ENCODE measurements at regions not wholly inside any gene's neighbourhood (a gene's known extent, or its start where the extent isn't known, plus 50 kb on each side); places are given as distances from the start of the nearest gene placed in this dataset.
"Not testable (repeated sequence)": the region's sequence is repeated elsewhere in the genome, so short reads cannot be mapped to it uniquely, and the experiment has no call there.

DNA sequence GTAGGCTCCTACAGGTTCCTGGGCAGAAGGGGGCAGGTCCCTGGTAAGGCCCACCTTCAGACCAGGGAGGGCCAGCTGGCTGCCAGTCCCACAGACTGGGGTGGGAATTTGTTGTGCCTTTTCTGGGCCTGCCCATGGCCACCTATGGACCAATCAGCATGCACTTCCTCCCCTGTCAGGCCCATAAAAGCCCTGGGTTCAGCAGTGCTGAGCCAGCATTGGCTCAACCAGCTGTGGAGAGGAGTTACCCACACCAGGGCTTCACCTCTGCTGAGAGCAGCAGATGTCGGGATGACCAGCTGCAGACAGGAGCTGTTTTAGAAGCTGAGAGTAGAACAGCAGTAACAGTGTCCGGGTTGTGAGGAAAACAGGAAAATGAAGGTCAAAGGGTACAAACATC is 373.4 kb upstream of the ACO1 start:
- no peak for DNase-seq

DNA sequence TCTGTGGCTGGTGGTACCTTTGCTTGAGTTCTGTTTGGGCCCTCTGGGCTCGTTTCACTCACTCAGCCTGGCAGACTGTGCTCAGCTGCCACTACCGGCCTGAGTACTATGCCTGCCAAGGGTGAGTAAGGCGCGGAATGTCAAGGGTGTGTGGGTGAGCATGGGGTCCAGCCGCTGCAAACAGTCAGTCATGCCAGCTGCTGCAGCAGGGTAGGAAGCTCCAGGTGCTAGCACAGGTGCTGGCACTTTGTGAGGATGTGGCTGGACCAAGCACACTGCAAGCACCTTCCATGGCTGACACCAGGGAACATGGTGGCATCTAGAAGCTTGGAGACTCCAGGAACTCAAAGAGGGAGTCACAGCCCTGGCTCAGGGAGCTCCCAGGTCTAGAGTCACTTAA is 368.6 kb upstream of the ACO1 start:
- DNase-seq: no peak

DNA sequence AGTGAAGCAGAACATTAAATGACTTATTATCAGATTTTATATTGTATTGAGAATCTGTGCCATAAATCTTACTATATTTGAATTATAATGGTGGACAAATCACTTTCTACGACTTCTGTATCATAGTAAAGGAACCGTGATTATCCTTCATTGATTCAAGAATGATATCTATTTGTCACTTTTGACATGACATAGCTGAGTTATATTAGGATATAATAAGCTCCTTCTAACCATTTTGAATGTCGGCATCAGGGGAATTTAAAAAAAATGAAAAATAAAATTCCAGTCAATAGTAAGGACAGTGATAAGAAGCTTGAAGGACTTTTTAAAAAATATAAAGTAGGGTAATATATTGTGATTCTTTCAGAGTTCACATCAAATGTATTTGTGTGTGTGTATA is 338.9 kb upstream of the ACO1 start:
- DNase-seq: no peak

DNA sequence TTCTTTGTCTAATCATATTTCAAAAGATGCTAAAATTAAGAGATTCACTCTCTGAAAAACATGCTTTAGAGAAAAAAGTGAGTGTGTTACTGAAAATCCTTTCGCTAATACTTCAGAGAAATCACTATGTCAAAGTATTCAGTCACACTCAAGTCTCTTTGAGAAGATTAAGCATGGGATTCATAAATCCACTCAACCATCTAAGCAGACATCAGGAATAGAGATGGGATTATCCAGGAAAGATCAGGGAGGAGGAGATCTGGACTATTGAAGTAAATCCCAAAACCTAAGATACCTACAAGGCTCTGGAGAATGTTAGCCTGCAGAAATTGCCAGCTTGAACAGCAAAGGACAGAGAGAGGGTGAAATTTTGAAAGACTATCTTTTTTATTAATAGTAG is 317.2 kb upstream of the ACO1 start:
- DNase-seq: no peak

DNA sequence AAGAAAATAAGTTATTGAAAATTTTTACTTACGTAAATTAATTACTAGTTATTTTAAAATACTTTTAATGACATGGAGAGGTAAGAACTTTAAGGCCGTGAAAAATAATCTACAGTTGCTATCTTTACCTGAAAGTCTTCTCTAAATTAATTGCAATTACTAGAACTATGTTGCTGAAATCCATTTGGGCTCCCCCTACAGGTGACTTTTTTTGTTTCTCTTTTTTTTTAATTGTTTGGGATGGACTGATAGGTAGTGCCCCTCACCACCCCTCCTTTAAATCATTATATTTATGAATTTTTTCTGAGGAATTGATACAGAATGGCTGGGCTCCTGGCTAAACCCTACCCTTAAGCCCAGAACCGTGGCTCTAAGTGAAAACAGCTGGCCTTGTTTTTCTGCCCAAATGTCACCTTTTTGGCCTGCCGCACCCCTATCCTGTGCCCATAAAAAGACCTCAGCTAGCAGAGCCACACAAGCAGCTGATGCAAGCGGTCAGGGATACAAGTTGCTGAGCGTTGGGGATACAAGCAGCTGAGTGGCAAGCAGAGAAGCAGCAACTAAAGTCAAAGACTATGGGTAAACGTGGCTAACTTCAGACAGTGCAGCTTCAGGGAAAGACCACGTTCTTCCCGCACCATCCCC is 315.2 kb upstream of the ACO1 start:
- DNase-seq: no peak

DNA sequence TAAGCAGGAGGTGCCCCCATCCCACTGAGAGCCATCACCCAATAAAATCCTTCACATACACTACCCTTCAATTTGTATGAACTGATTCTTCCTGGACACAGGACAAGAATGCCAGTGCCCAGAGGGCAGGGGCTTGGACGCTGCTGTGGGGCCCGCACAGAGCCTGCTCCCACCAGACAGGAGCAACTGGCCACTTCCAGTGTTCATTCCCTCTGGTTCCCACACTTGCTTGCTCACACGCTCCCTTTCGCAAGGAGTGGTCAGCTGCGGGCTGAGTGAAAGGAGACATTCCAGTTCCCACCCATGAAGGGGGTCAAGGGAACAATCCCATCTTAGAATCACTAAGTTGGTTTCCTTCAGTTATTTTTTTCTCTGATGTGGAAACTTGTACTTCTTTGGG is 314.5 kb upstream of the ACO1 start:
- DNase-seq: no peak

DNA sequence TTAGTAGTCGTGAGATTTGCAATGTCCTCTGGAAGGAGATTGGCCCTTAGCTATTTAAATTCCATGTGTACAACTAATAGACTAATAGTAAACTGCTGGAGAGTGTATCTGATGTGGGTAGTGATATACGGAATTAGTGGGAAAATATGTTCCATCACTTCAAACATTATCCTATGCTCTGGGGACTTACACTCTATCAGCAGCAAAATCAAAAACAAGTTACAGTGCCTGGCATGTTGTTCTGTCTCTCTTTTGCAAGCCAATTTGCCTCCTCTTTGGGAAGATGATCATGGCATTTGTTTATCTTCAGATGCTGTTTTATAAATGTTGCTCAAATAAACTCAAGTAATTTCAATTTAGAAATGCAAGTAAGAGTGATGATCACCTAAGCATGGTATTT is 311.9 kb upstream of the ACO1 start:
- DNase-seq: no peak

DNA sequence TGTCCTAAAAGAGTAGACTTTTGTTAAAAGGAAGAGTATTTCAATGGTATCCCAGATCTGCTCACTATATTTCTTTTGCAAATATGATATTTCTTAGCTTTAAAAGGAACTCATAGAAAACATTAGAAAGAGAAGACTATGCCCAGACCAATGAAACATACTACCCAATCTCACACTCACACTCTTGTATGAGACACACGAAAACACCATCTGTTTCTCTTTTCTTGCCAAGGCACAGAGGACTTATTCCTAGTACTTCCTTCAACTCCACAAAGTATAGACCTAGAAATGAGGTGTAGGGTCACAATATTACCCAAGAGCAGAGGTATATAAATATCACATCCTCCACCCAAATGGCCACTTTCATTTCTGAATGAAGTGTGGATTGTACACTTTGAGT is 292.4 kb upstream of the ACO1 start:
- no peak for DNase-seq

DNA sequence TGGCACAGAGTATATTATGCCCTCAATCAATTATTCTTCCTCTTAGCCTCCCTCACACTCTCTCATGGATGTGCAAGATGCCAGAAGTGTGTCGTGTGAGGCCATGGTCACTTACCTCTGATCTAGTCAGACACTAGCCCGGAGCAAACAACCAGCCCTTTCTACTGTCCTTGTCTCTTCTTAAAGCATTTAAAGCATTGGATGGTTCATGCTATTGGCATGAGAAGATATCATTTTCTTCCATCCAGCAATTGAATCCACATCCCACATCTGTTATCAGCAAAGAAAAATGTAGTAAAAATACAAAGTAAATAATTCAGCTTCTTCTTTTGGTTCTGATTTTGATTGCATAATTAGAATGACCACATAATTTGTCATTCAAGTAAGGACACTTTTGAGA is 267.2 kb upstream of the ACO1 start:
- no peak for DNase-seq

DNA sequence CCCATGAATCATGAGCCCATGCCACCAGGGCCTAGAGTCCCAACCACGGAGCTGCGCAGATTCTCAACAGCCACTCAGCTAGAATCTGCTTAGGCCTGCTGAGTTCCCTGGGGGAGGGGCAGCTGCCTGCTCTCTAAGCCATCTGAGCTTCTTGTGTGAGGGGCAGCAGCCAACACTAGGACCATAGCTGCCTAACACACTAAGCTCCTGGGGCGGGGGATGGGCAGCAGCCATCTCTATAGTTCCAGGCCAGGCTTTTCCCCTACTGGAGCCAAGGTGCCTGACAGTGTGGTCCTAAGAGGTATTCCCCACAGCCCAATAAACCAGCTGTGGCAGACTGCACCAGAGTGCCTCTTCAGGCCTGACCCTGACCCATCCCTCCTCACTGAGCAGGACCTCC is 255.9 kb upstream of the ACO1 start:
- no peak for DNase-seq

DNA sequence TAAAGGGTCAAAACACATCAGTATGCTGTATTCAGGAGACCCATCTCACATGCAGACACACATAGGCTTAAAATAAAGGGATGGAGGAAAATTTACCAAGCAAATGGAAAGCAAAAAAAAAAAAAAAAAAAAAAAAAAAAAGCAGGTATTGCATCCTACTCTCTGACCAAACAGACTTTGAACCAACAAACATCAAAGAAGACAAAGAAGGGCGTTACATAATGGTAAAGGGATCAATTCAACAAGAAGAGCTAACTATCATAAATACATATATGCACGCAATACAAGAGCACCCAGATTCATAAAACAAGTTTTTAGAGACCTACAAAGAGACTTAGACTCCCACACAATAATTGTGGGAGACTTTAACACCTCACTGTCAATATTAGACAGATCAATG is 253.7 kb upstream of the ACO1 start:
- DNase-seq: not testable (repeated sequence)

DNA sequence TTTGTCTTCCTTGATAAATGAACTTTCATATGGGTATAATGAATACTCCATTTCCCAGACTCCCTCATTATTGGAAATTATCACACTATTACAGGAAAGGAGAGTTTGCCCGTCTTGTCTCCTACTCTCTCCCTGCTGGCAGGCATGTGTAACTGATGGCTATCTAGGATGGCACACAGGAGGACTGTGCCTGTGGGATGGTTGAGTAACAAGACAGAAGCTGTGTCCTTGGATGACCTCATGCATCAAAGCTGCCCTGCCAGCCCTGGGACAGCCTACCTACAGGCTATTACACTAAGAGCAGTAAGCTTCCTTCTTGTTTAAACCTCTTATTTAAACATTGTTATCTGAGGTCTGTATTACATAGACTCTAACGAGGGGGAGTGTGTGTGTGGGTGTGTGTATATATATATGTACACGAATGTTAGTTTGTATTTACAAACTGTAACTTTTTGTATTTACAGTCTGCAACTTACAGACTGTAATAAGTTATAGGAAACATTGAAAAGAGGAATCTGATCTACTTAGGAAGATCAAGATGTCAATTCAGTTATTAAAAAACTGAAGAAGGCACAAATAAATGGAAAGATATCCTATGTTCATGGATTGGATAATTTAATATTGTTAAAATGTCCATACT is 247.6 kb upstream of the ACO1 start:
- DNase-seq: no peak

DNA sequence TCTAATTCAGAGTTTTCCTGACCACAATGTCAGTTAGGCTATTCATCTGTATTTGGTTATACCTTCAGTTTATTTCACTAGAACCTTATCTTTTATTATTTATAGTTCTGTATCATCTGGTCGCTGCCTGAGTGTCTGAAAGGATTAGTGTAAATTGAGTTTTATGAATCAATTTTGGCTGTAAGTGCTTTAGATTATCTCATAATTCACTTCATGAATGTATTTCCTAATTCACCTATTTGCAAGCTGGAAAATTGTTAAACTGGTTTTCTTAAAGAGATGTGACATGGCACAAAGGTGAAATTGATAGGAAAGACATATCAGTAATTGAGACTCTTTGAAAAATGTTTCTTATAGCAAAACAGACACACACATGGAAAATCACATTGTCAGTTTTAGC is 242.4 kb upstream of the ACO1 start:
- no peak for DNase-seq

DNA sequence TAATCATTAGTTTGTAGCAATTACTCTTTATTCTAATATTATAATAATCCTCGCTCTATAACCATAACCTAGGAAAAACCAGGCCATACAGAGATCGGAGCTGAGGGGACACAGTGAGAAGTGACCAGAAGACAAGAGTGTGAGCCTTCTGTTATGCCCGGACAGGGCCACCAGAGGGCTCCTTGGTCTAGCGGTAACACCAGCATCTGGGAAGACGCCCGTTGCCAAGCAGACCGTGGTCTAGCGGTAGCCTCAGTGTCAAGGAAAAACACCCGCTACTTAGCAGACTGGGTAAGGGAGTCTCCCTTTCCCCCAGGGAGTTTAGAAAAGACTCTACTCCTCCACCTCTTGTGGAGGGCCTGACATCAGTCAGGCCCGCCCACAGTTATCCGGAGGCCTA is 235.9 kb upstream of the ACO1 start:
- not testable (repeated sequence) for DNase-seq

DNA sequence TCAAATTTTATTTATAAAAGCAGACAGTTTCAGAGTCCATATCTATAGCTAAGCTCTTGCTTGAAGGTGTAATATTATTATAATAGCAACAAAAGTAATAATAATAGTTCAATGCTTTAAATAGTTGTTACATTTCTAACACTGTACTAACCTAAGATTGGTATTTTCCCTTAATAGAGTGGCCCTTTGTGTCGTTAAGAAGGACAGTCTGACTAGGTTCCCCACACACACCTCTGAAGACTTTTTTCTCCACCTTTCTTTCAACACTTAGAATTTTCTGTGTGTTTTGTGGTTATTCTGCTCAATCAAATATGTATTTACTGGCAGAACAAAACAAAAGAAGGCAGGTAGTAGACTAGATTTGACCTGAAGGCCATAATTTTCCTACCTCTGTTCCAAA is 223.2 kb upstream of the ACO1 start:
- DNase-seq: no peak

DNA sequence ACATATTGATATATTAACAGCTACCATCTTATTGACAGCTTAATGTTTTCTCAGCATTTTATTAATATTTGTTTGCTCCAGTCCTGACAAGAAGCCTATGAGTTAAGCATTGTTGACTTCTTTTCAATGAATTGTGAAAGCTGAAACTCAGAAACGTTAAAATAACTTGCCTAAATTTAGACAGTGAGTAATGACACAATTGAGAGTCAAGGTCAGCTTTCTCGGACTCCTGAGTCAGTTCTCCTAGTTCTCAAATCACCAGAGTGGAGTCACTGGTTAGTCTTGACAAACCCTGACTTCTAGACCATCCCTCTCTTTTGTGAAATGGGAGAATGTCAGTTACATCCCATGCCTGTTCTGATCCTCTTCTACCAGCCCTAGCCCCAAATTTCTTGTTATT is 222.7 kb upstream of the ACO1 start:
- no peak for DNase-seq

DNA sequence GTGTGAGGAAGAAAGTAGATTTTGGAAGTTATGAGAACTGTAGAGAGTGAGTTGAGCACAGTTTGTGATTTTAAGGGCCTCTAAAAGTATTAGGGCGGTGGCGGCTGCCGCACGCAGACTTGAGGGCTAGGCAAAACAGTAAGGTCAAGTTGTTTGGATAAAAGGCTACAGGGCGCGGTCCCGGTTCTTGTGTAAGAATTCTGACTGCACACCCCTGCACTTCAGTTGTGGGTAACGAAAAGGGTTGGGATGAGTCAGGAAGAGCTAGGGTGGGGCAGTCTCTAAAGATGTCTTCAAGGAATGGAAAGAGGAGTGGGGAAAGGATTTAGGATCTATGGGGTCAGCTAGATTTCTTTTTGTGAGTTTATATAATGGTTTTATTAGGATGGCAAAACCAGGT is 218.1 kb upstream of the ACO1 start:
- not testable (repeated sequence) for DNase-seq

DNA sequence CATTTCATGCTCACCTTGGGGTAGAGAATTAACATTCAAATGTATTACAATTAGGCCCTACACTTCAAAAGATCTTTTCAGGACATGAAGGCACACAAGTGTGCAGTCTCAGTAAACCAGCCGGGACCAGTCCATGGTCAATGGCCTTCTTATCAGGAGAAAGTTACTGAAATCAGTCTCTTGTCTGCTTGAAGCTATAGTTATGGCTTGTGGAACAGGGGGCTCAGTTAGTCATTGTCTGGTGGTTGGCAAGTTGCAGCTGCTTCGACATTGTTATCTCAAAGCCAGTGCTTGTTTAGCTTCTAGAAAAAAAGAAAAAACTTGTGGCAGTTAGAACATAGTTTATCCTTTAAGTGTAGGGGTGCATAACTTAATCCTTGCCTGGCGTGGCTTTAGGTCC is 213.1 kb upstream of the ACO1 start:
- no peak for DNase-seq

DNA sequence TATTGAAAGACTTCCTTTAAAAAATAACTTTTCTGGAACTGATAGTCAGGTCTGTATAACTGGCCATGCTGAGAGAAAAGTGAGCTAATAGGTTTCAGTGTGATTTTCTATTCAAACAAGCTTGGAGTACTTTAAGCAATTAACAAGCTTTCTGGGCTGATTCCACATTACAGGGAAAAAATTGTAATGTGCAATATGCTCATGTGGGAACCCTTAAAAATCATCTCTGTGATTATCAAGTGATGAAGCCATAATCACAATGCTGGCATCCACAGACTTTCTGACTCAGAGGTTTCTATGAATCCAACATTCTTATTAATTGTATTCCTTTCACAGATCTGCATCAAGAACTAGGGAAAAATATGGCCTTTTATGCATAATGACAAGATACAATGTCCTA is 212.2 kb upstream of the ACO1 start:
- DNase-seq: no peak

DNA sequence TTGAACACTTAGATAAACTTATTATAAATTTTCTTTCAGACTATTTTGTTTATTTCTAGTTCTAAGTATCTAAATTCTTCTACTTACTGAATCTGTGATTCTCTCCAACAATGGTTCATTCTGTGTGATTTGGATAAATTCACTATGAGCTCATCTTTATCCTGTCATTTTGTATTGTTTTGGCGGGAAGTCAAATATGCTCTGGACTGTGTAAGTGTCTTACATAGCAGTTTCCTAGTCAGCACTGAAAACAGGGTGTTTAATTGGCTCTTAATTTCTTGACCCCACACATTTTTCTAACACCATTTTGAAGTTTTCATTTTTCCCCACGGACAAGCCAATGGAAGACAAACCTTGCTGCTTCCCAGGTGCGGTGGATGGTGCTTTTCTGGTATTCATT is 207.0 kb upstream of the ACO1 start:
- no peak for DNase-seq

DNA sequence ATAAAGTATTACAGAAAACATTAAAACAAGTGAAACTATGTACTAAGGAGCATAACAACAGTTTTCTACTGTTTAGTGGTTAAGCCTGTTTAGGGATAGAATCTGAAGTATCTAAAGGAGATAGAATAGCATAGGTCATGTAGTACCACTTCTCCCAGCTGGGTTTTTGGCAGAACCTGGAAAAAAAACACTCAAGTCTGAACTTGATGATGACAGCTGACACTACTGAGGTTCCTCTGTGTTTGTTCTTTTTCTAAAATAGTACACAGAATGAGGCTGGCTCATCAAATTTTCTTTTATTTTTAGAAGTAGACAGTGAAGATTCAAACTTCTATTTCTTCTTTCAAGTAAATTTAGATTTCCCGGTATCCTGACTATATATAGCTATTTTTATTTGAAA is 203.8 kb upstream of the ACO1 start:
- no peak for DNase-seq

DNA sequence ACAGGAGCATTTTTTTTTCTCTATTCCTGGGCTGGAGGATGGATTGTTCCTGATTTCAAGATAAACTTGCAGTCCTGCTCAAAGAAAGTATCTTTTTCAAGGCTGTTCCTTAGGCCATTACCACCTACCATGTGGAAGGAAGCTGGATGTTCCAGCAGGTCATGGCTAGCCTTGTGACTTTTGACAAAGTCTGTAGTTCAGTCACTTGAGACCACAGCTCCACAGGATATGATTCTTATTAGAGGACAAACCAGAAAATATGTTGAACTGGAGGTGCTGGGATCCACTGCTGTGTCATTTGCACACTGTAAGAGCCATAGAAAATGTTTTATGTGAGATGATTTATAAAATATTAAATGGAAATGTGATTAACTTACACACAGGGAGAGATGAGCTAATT is 184.2 kb upstream of the ACO1 start:
- DNase-seq: no peak

DNA sequence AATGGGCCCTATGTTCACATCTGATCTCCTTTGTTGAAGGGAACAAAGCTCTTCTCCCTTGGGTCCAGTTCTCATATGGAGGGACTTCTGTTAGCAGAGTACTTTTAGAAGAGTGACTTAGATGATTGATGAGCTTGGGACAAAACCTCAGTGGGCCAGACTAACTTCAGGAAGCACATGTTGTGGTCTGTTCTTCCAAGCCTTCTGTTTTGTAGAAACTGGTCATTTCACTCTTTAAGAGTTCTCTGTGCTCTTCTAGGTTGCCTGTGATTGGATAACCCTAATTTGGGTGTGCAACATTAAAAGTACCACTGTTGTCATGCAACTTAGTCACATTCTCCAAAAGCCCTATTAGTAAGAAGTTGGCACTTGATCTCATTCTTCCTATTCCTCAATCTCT is 183.5 kb upstream of the ACO1 start:
- no peak for DNase-seq

DNA sequence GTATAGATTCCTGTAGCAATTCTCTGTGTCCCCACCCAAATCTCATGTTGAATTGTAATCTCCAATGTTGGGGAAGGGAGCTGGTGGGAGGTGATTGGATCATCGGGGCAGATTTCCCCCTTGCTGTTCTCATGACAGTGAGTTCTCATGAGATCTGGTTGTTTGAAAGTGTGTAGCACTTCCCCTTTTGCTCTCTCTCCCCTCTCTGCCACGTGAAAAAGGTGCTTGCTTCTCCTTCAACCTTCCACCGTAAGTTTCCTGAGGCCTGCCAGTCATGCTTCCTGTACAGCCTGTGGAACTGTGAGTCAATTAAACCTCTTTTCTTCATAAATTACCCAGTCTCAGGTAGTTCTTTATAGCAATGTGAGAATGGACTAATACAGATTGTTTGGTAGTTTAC is 175.3 kb upstream of the ACO1 start:
- DNase-seq: not testable (repeated sequence)

DNA sequence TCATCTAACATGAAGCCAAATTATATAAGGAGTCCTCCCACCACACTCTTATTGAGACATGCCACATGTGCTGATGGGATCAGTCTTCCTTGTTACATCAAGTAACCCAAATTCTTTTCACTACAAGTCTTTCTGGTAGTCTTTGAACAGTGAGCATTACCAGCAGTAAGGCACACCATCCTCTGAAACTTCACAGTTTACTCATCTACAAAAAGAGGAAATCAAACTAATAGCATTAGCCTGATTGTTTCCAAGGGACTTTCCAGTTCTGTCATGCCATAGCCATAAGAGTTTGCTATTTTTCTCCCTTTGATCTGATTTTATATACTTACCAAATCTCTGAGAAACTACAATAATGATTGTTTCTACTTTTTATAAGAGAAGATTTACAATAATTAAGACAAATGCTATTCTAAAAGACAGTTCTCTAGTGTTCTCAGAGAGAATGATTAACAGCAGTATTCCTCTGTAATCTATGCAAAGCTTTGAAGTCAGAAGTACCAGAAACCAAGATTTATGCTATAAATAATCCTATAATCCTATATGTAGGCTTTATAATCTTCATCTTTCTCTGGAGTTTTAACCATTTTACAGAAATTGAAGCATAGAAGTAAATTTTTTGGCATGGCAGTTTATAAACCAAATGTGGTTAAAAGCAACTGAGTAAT is 166.2 kb upstream of the ACO1 start:
- no peak for DNase-seq

Data from SIG-M5 (cell line).